ENCODE measurements at regions not wholly inside any gene's neighbourhood (a gene's known extent, or its start where the extent isn't known, plus 50 kb on each side); places are given as distances from the start of the nearest gene placed in this dataset.

DNA sequence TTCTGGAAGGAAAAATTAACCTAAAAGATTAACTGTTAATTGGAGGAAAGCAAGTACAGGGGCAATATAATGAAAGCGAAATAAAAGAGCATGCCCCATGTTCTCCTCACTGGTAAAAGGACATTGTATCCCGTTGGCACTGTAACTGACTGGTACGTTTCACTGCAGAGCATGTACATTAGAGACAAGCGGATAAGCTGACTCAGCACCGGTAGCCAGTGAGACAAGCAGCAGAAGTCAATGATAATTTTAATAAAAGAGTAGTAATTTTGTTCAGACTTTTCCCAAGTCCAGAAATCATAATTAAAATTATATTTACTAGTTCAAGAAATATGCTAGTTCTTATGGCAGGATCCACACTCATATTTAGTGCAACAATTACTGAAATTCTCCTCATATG is 161.5 kb upstream of the VWC2 start:
- TF ChIP-seq EZH2 (IDR thresholded peaks at IDR 0.05; ENCODE audit: insufficient read depth, low read length): no peak
- TF ChIP-seq, protein P1, sequence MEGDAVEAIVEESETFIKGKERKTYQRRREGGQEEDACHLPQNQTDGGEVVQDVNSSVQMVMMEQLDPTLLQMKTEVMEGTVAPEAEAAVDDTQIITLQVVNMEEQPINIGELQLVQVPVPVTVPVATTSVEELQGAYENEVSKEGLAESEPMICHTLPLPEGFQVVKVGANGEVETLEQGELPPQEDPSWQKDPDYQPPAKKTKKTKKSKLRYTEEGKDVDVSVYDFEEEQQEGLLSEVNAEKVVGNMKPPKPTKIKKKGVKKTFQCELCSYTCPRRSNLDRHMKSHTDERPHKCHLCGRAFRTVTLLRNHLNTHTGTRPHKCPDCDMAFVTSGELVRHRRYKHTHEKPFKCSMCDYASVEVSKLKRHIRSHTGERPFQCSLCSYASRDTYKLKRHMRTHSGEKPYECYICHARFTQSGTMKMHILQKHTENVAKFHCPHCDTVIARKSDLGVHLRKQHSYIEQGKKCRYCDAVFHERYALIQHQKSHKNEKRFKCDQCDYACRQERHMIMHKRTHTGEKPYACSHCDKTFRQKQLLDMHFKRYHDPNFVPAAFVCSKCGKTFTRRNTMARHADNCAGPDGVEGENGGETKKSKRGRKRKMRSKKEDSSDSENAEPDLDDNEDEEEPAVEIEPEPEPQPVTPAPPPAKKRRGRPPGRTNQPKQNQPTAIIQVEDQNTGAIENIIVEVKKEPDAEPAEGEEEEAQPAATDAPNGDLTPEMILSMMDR (IDR thresholded peaks at IDR 0.05; ENCODE audit: insufficient read depth, low read depth, low read length): no peak

Data from astrocyte (in vitro differentiated cells and primary cell).